ENCODE measurements at regions not wholly inside any gene's neighbourhood (a gene's known extent, or its start where the extent isn't known, plus 50 kb on each side); places are given as distances from the start of the nearest gene placed in this dataset.

DNA sequence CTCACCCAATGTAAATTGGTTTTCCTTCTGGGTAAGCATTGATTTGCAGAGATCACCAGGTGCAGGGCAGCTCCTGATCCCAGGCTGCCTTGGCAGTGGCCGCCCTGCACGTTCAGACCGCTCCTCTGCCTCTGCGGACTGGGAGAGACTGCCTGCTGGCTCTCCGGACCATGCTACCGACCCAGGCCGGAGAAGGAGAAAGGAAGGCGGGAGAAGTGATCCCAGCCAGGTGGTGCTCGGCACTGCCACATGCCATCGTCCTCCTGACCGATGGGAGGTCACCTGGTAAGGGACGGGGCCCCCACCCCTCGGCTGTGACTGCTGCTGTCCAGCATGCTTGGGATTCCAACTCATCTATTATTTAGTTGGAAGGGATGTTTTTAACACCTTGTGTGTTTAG lies 108.1 kb upstream of the POU3F3 start:
- TF ChIP-seq GATA2 (IDR thresholded peaks at IDR 0.05; ENCODE audit: low read depth, low read length) (no peak), GATA3 (IDR thresholded peaks at IDR 0.05; ENCODE audit: low read depth, low read length) (no peak)
